ENCODE measurements at regions not wholly inside any gene's neighbourhood (a gene's known extent, or its start where the extent isn't known, plus 50 kb on each side); places are given as distances from the start of the nearest gene placed in this dataset.

DNA sequence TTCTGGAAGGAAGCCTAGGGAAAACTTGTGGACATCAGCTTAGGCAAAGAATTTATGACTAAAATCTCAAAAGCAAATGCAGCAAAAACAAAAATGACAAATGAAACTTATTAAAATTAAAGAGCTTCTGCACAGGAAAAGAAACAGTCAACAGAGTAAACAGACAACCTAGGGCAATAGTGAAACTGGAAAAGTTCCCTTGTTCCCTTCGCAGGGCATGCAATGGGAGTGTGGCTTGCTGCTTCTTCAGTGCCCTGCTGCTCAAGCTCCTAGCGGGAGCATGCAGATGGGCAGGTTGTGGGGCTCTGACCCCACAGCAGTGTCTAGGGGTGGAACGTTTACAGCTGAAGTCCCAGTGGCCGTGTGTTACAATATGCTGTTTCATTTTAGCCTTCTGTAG, 1797.4 kb downstream of the NCAM2 start:
- ATAC-seq (no peak), DNase-seq (no peak)
- Mint-ChIP-seq H3K27ac (no peak overlapping the region), H3K27me3 (ENCODE audit: low read depth in 2 of 2) (no peaks in the 10 kb centered on the region), H3K4me3 (no peak overlapping the region), H3K4me1 (no peaks in the 10 kb centered on the region), H3K9me3 (no peaks in the 10 kb centered on the region), H3K36me3 (no peaks in the 10 kb centered on the region)
- Histone ChIP-seq H3K4me3 (ENCODE audit: low read length) (no peak overlapping the region), H3K27ac (ENCODE audit: low read length) (no peak overlapping the region), H3K4me1 (ENCODE audit: control insufficient read depth, insufficient read depth, low read length) (no peaks in the 10 kb centered on the region), H3K27me3 (ENCODE audit: control insufficient read depth, insufficient read depth, low read length) (no peaks in the 10 kb centered on the region), H3K9me3 (ENCODE audit: control insufficient read depth, insufficient read depth, low read length) (no peaks in the 10 kb centered on the region), H3K36me3 (ENCODE audit: control insufficient read depth, insufficient read depth, low read length) (no peaks in the 10 kb centered on the region)
- intact Hi-C loops (cut with micrococcal nuclease) = no loop called here
- TF ChIP-seq, protein P1, sequence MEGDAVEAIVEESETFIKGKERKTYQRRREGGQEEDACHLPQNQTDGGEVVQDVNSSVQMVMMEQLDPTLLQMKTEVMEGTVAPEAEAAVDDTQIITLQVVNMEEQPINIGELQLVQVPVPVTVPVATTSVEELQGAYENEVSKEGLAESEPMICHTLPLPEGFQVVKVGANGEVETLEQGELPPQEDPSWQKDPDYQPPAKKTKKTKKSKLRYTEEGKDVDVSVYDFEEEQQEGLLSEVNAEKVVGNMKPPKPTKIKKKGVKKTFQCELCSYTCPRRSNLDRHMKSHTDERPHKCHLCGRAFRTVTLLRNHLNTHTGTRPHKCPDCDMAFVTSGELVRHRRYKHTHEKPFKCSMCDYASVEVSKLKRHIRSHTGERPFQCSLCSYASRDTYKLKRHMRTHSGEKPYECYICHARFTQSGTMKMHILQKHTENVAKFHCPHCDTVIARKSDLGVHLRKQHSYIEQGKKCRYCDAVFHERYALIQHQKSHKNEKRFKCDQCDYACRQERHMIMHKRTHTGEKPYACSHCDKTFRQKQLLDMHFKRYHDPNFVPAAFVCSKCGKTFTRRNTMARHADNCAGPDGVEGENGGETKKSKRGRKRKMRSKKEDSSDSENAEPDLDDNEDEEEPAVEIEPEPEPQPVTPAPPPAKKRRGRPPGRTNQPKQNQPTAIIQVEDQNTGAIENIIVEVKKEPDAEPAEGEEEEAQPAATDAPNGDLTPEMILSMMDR (IDR thresholded peaks at IDR 0.05) = no peak
- 81% methylated on average over 4 of the region's 4 CpGs for WGBS (ENCODE audit: insufficient coverage)

DNA sequence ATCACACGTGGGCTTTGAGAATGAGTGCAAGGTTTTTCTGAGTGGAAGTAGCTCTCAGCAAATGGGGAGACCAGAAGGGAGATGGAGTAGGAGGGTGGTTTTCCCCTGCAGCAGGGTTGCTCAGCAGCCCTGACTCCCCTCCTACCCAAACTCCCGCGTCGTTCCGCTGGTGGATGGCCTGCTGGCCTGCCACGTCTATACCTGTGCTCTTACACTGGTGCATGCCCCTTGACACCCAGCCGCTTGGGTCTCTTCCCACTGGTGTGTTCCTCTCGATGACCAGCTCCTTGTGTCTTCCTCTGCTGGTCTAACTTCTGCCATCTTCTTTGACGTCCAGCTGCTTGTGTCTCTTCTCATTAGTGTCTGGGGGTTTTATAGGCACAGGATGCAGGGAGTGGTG, 1797.9 kb downstream of the NCAM2 start:
- H3K9me3 ChIP-seq (ENCODE audit: control insufficient read depth, insufficient read depth, low read length) = no peaks in the 10 kb centered on the region
- DNase-seq = no peak
- intact Hi-C loops (cut with micrococcal nuclease) = no loop called here
- H3K27me3 Mint-ChIP-seq (ENCODE audit: low read depth in 2 of 2) = no peaks in the 10 kb centered on the region
- no peaks in the 10 kb centered on the region for H3K36me3 Mint-ChIP-seq
- no peaks in the 10 kb centered on the region for H3K4me1 ChIP-seq (ENCODE audit: control insufficient read depth, insufficient read depth, low read length)
- WGBS (ENCODE audit: insufficient coverage) = 91% methylated on average over 9 of the region's 9 CpGs
- TF ChIP-seq, protein P1 (IDR thresholded peaks at IDR 0.05) = no peak
- no peak overlapping the region for H3K4me3 Mint-ChIP-seq
- no peak overlapping the region for H3K27ac Mint-ChIP-seq
- H3K27me3 ChIP-seq (ENCODE audit: control insufficient read depth, insufficient read depth, low read length) = no peaks in the 10 kb centered on the region
- H3K4me1 Mint-ChIP-seq = no peaks in the 10 kb centered on the region
- H3K9me3 Mint-ChIP-seq = no peaks in the 10 kb centered on the region
- no peak overlapping the region for H3K27ac ChIP-seq (ENCODE audit: low read length)
- H3K4me3 ChIP-seq (ENCODE audit: low read length) = no peak overlapping the region
- no peak for ATAC-seq
- no peaks in the 10 kb centered on the region for H3K36me3 ChIP-seq (ENCODE audit: control insufficient read depth, insufficient read depth, low read length)

DNA sequence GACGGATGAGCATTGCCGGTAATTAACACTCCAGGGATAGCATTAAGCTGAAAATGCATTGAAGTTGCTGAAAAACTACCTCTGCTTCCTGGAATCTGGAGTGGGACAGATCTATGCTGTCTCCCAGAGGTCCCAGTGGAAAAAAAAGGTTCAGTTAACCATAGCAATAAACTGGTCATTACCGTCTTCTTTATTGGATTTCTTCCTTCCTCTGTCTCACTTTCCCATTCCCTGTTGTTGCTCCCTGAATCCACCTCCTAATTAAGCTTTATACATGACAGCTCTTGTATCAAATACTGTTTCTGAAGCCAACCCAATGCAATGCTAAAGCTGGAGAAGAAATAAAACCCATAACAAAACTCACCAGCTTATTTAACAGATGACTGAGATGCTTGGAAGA, 1805.9 kb downstream of the NCAM2 start:
- DNase-seq = no peak
- intact Hi-C loops (cut with micrococcal nuclease) = no loop called here
- H3K27me3 Mint-ChIP-seq (ENCODE audit: low read depth in 2 of 2) = no peaks in the 10 kb centered on the region
- Histone ChIP-seq H3K4me3 (ENCODE audit: low read length) (no peak overlapping the region), H3K36me3 (ENCODE audit: control insufficient read depth, insufficient read depth, low read length) (no peaks in the 10 kb centered on the region), H3K9me3 (ENCODE audit: control insufficient read depth, insufficient read depth, low read length) (no peaks in the 10 kb centered on the region), H3K27ac (ENCODE audit: low read length) (no peak overlapping the region), H3K27me3 (ENCODE audit: control insufficient read depth, insufficient read depth, low read length) (no peaks in the 10 kb centered on the region), H3K4me1 (ENCODE audit: control insufficient read depth, insufficient read depth, low read length) (no peaks in the 10 kb centered on the region)
- no peak overlapping the region for H3K4me3 Mint-ChIP-seq
- H3K4me1 Mint-ChIP-seq = no peaks in the 10 kb centered on the region
- H3K36me3 Mint-ChIP-seq = no peaks in the 10 kb centered on the region
- TF ChIP-seq, protein P1 (IDR thresholded peaks at IDR 0.05) = no peak
- whole genome bisulfite sequencing (ENCODE audit: insufficient coverage) = 92% methylated on average over 3 of the region's 3 CpGs
- H3K27ac Mint-ChIP-seq = no peak overlapping the region
- peaks cover 8 to 9% of the 10 kb centered on the region in 2 donors for H3K9me3 Mint-ChIP-seq
- no peak for ATAC-seq

DNA sequence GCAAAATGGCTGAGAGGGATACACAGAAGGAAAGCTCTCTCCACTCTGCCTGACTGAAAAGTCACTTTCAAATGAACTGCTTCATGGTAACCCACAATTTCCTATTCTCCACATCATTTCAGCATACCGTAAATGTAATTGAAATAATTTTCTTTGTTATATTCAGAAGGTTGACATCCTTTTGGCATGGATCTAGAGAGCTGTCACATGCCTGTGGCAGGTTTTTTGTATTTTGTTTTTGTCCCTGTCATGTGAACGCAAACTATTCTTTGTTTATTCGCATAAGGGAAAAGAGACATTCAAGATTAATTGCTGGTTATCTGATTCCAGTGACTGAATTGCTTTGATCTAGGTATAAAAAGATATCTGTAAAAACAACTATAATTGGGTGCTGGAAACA, 1808.1 kb downstream of the NCAM2 start:
- Mint-ChIP-seq H3K4me1 (no peaks in the 10 kb centered on the region), H3K27me3 (ENCODE audit: low read depth in 2 of 2) (no peaks in the 10 kb centered on the region), H3K36me3 (no peaks in the 10 kb centered on the region), H3K4me3 (no peak overlapping the region), H3K27ac (no peak overlapping the region), H3K9me3 (peaks cover 10 to 15% of the 10 kb centered on the region in 2 donors)
- Histone ChIP-seq H3K36me3 (ENCODE audit: control insufficient read depth, insufficient read depth, low read length) (no peaks in the 10 kb centered on the region), H3K4me1 (ENCODE audit: control insufficient read depth, insufficient read depth, low read length) (no peaks in the 10 kb centered on the region), H3K27ac (ENCODE audit: low read length) (no peak overlapping the region), H3K27me3 (ENCODE audit: control insufficient read depth, insufficient read depth, low read length) (no peaks in the 10 kb centered on the region), H3K4me3 (ENCODE audit: low read length) (no peak overlapping the region), H3K9me3 (ENCODE audit: control insufficient read depth, insufficient read depth, low read length) (no peaks in the 10 kb centered on the region)
- TF ChIP-seq, protein P1 (IDR thresholded peaks at IDR 0.05) = no peak
- ATAC-seq (no peak), DNase-seq (no peak)
- WGBS (ENCODE audit: insufficient coverage) = 100% methylated on average over 1 of the region's 3 CpGs
- intact Hi-C loops (cut with micrococcal nuclease) = no loop called here

All from natural killer cell (primary cell).